RWPE2 (cell line): ENCODE measurements at regions not wholly inside any gene's neighbourhood (a gene's known extent, or its start where the extent isn't known, plus 50 kb on each side); places are given as distances from the start of the nearest gene placed in this dataset.
"Not testable (repeated sequence)": the region's sequence is repeated elsewhere in the genome, so short reads cannot be mapped to it uniquely, and the experiment has no call there.

Source experiments
- ATAC-seq: fragments of 200-7000 bp; cut with Tn5 transposase; 3 replicates; pipeline ENCODE4 v1.9.1; 2021; ENCODE audit warnings: low read depth
- DNase-seq: peaks from one replicate; pipeline ENCODE4 v3.0.0-alpha.2; 2020; ENCODE audit warnings: low spot score
- H3K27ac ChIP-seq: fragments of 450-650 bp; 2 replicates; pipeline ENCODE4 v1.5.1; 2017; ENCODE audit warnings: mild to moderate bottlenecking; ENCODE audit not compliant: poor library complexity, severe bottlenecking
- H3K27me3 ChIP-seq: fragments of 250-450 bp; sonication (Bioruptor Pico); 2 replicates; pipeline ENCODE4 v1.5.1; 2021; ENCODE audit warnings: mild to moderate bottlenecking, moderate library complexity; ENCODE audit not compliant: insufficient read depth, poor library complexity, severe bottlenecking
- H3K36me3 ChIP-seq: fragments of 250-450 bp; sonication (Bioruptor Pico); 2 replicates; pipeline ENCODE4 v1.5.1; 2020; ENCODE audit warnings: low read depth, mild to moderate bottlenecking, moderate library complexity
- H3K4me1 ChIP-seq: fragments of 250-450 bp; sonication (Bioruptor Pico); 2 replicates; pipeline ENCODE4 v1.5.1; 2021; ENCODE audit warnings: mild to moderate bottlenecking, moderate library complexity; ENCODE audit not compliant: insufficient read depth, poor library complexity, severe bottlenecking
- H3K4me3 ChIP-seq: fragments of 250-450 bp; sonication (Bioruptor Pico); 2 replicates; pipeline ENCODE4 v1.5.1; 2021; ENCODE audit warnings: mild to moderate bottlenecking, moderate library complexity; ENCODE audit not compliant: severe bottlenecking
- H3K9me3 ChIP-seq: fragments of 250-450 bp; sonication (Bioruptor Pico); 2 replicates; pipeline ENCODE4 v1.5.1; 2021; ENCODE audit warnings: mild to moderate bottlenecking, moderate library complexity; ENCODE audit not compliant: severe bottlenecking
- TF ChIP-seq, protein P1 (sequence below): fragments of 450-650 bp; IDR thresholded peaks from one replicate; pipeline ENCODE4 v1.5.1; 2017; ENCODE audit warnings: mild to moderate bottlenecking, moderate library complexity; ENCODE audit not compliant: poor library complexity, severe bottlenecking

- no peaks in the 10 kb centered on the region for H3K4me1 ChIP-seq
- ATAC-seq (no peak), DNase-seq (no peak)
- H3K27ac ChIP-seq, result no peak overlapping the region
- no peaks in the 10 kb centered on the region for H3K9me3 ChIP-seq
- TF ChIP-seq, protein P1, sequence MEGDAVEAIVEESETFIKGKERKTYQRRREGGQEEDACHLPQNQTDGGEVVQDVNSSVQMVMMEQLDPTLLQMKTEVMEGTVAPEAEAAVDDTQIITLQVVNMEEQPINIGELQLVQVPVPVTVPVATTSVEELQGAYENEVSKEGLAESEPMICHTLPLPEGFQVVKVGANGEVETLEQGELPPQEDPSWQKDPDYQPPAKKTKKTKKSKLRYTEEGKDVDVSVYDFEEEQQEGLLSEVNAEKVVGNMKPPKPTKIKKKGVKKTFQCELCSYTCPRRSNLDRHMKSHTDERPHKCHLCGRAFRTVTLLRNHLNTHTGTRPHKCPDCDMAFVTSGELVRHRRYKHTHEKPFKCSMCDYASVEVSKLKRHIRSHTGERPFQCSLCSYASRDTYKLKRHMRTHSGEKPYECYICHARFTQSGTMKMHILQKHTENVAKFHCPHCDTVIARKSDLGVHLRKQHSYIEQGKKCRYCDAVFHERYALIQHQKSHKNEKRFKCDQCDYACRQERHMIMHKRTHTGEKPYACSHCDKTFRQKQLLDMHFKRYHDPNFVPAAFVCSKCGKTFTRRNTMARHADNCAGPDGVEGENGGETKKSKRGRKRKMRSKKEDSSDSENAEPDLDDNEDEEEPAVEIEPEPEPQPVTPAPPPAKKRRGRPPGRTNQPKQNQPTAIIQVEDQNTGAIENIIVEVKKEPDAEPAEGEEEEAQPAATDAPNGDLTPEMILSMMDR, result no peak
- no peak overlapping the region for H3K4me3 ChIP-seq
- H3K27me3 ChIP-seq, result peaks cover 8% of the 10 kb centered on the region
- no peaks in the 10 kb centered on the region for H3K36me3 ChIP-seq
Measured at GRCh38 chr14:106051796-106052195, 525.4 kb downstream of the TMEM121 start.

- no peak for DNase-seq
- TF ChIP-seq, protein P1, result no peak
- Histone ChIP-seq H3K27me3 (no peaks in the 10 kb centered on the region), H3K4me3 (no peak overlapping the region), H3K9me3 (no peaks in the 10 kb centered on the region), H3K4me1 (no peaks in the 10 kb centered on the region), H3K36me3 (no peaks in the 10 kb centered on the region), H3K27ac (no peak overlapping the region)
- ATAC-seq, result no peak
Measured at GRCh38 chr14:106055289-106055688, 528.9 kb downstream of the TMEM121 start.

- TF ChIP-seq, protein P1, result no peak
- H3K27ac ChIP-seq, result no peak overlapping the region
- no peaks in the 10 kb centered on the region for H3K4me1 ChIP-seq
- H3K36me3 ChIP-seq, result no peaks in the 10 kb centered on the region
- H3K27me3 ChIP-seq, result no peaks in the 10 kb centered on the region
- DNase-seq, result no peak
- no peak for ATAC-seq
- no peak overlapping the region for H3K4me3 ChIP-seq
- H3K9me3 ChIP-seq, result no peaks in the 10 kb centered on the region
Measured at GRCh38 chr14:106058342-106058741, 532.0 kb downstream of the TMEM121 start.

DNA sequence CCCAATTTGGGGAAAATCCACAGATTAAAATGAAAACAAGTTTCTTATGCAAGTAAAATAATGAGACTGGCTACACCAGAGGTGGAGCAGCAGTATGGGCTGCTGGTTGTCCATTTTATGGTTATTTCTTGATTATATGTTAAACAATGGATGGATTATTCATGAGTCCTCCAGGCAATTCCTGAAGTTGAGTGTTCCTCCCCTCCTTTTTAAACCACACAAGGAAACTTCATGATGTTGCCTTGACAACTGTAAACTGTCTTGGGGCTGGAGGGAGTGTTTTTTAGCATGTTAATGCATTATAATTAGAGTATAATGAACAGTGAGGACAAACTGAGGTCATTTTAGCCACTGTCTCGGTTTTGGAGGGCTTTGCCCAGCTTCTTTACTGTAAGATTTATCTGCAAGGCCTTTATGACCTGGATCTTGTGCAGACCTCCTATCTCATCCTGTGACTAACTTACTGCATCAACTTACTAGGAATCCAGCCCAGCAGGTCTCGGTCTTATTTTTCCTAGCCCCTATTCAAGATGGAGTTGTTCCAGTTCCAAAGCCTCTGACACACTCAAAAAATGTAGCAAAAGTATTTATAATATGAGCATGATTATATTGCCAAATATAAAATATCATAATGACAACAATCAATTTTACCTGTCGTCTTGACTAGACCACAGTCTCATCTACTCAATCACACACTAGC, 534.0 kb downstream of the TMEM121 start:
- Histone ChIP-seq H3K27me3 (no peaks in the 10 kb centered on the region), H3K4me3 (no peak overlapping the region), H3K27ac (no peak overlapping the region), H3K4me1 (no peaks in the 10 kb centered on the region), H3K36me3 (no peaks in the 10 kb centered on the region), H3K9me3 (no peaks in the 10 kb centered on the region)
- TF ChIP-seq, protein P1, result no peak
- no peak for ATAC-seq
- DNase-seq, result no peak

- ATAC-seq, H3K36me3 ChIP-seq, H3K27ac ChIP-seq, H3K4me1 ChIP-seq, H3K4me3 ChIP-seq, H3K9me3 ChIP-seq, DNase-seq: not testable (repeated sequence)
- TF ChIP-seq, protein P1, result peak; percentile 28
- H3K27me3 ChIP-seq, result peaks cover 12% of the 10 kb centered on the region
Measured at GRCh38 chr14:106061877-106062500, 535.6 kb downstream of the TMEM121 start.
